ENCODE measurements at regions not wholly inside any gene's neighbourhood (a gene's known extent, or its start where the extent isn't known, plus 50 kb on each side); places are given as distances from the start of the nearest gene placed in this dataset.

GRCh38 chr2:204312105-204312504 lies 233.2 kb upstream of the PARD3B start:
- TF ChIP-seq YY1 (IDR thresholded peaks at IDR 0.05; ENCODE audit: insufficient read depth, insufficient read length) (no peak), ZNF274 (IDR thresholded peaks at IDR 0.05; ENCODE audit: low read depth, low read length) (no peak)

All from NT2/D1 (cell line).